GM18499 (cell line): ENCODE measurements at regions not wholly inside any gene's neighbourhood (a gene's known extent, or its start where the extent isn't known, plus 50 kb on each side); places are given as distances from the start of the nearest gene placed in this dataset.
"Not testable (repeated sequence)": the region's sequence is repeated elsewhere in the genome, so short reads cannot be mapped to it uniquely, and the experiment has no call there.

Experiments used
- ATAC-seq: cut with Tn5 transposase; IDR thresholded peaks from one replicate; pipeline ENCODE4 v1.9.1; 2021; ENCODE audit warnings: moderate number of reproducible peaks; ENCODE audit not compliant: insufficient read depth, unreplicated experiment

DNA sequence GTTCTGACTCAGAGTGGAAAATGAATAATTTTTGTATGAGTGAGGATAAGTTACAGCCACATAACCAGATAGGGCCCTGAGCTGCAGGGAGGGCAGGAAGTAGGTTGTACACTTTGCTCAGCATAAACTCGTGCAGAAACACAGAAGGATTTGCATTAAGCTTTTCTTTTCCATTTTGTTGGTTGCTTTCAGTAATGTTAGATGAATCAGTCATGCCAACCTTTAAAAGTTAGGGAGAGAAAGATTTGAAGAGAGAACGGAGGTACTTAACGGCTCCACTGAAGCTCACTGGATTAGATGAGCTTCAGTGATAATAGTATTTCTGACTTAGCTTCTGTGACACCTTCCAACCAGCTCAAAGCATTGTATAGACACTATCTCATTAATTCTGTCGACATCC, 348.1 kb downstream of the GATA3 start:
- no peak for ATAC-seq

DNA sequence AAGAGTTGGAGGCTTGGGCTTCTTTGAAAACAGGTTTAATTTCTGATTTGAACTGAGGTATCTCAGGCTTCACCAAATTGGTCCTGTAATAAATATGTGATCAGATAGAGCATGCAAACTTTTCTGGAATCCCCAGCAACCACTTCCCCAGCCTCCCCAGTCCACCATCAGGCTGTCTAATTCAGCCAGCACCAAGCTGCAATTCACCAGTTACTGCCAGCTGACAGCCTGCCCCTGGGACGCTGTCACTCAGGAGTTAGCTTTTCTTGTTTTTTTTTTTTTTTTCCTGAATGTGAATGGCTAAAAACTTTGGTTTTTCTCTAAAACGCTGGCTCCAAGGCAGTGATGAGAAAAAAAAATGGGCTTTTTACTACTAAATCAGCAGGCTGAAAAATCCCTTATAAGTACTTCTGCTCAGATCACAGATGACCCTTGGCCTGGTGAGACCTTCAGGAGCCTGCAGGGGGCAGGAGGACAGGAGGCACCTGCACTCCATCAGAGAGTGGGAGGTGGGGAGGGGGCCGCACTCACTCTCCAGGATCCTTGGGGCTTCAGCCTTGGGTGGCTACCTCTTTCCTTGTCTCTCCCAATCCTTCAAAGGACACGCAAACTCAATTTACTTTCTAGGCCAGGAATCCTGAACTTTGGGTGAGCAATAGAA, 349.4 kb downstream of the GATA3 start:
- ATAC-seq = no peak

DNA sequence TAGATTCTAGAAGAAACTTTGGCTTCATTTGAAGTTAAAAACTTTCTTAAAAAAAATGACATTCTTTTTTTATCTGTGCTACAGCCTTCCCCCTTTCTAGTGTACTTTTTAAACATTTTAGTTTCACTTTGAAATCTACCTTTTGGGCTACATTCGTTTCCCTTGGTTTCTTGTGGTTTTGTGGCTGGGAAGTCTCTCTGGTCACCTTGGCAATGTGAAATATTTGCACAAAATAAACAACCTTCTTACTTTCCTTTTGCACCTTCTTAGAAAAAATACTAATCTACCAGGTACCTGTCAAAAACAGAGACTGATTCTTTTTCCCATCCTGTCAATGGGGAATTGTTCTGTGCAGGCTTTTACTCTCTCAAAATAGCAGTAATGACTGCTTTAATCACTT, 350.2 kb downstream of the GATA3 start:
- peak; percentile 75 for ATAC-seq

DNA sequence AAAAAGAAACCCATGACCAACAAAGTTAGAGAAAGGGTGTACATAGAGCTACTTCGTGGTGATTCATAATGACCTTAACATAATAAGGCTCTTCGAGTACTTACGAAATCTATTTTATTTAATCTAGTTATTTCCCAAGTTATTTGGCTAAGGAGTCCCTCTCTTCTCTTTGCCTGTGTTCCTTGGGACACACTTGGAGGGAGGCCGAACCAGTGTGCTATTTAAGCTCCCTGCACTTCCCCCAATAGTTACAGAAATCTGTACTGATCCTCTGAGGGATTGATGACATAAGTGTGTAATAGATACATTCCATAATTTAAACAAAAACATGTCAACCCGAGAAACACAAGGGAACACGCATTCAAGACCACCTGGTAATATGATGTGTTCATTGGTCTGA, 351.1 kb downstream of the GATA3 start:
- no peak for ATAC-seq

DNA sequence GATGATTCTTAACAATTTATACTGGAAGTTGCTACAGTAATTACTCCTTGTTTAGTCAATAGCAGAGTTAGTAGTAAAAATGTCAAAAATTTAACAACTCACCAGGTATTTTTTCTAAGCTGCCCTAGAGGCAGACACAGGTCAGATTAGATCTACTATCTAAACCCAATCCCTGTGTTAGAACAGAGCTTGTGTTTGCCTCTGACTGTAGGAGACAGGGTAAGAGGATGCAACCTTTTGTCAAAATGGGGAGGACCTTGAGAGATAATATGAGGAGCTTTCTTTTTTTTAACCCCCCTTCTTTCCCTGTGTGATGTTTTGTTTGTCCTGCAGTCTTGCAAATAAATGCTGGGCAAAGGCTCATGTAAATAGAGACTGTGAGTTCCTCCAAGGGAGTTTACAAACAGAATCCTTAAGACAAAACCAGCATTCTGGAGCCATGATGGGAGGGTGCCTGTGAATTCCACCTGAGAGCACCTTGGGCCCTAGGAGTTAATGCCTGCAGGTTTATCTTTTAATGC, 353.1 kb downstream of the GATA3 start:
- no peak for ATAC-seq

DNA sequence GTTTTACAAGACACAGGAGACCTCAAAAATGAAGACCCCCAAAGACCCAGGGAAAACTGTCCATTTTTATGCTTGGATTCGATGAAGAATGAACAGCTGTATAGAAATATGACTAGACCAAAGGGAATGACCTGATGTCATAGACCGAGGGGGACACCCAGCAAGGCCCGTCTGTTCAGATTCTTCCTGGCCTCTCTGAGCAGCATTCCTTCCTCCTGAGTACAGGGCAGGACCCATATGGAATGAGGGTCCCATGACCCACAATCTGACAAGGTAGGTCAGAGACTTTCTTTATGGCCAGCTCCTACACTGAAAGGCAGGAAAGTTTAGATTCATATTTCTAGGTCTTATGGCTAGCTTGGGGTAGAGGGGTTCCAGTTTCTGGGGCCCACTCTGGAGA, 356.0 kb downstream of the GATA3 start:
- no peak for ATAC-seq

DNA sequence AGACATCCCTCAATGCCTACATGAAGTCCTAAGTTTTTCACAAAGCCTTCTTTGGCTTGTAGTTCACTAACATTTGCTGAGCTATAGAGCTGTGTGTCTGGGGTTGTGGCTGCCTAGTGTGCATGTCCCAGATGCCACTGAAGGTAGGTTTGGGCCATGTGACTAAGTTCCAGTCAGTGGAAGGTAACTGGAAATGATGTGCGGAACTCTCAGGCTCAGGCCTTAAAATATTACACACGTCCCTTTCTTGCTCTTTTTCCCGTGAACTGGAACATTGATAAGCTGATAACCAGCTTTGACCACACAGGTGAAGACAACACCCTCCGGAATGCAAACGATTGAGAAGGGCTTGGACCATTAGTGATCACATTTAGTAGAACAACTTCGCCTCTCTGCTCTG, 358.1 kb downstream of the GATA3 start:
- ATAC-seq = no peak

DNA sequence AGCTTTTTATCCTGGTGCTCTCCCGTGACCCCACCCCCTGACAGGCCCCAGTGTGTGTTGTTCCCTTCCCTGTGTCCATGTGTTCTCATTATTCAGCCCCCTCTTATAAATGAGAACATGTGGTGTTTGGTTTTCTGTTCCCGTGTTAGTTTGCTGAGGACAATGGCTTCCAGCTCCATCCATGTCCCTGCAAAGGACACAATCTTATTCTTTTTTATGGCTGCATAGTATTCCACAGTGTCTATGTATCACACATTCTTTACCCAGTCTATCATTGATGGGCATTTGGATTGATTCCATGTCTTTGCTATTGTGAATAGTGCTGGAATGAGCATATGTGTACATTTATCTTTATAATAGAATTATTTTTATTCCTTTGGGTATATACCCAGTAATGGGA, 360.5 kb downstream of the GATA3 start:
- not testable (repeated sequence) for ATAC-seq

DNA sequence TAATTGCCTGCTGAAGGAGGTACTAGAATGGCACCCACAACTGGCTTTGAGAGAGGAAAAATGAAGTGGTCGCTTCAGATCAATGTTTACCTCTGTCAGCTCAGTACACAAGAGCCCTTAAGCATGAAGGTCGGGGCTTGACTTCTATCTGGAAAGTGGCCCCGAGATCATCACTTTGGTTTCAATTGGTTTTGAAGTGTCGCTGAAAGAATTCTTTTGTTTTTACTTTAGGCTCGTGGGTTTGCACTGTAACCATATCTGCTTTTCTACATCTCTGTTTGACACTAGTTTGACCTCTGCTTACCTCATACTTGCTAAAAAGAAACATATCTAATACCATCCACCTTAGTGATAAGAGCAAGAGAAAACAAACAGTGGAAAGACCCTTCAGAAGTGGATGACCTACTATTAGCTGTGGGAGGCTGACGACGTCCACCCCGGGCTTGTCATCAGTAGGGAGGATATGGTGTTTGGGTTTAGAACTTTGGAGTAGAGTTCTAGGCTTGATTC, 361.8 kb downstream of the GATA3 start:
- peak; percentile 66 for ATAC-seq

DNA sequence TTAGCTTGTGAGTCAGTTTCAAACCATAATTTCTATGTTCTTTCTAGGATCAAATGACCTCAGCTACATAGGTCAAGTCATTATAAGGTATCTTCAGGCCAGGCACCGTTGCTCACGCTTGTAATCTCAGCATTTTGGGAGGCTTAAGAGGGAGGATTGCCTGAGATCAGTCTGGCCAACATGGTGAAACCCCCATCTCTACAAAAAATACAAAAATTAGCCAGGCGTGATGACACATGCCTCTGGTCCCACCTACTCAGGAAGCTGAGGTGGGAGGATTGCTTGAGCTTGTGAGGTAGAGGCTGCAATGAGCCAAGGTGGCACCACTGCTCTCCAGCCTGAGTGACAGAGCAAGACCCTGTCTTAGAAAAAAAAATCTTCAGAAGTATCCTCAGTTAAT, 362.3 kb downstream of the GATA3 start:
- ATAC-seq = peak; percentile 13

DNA sequence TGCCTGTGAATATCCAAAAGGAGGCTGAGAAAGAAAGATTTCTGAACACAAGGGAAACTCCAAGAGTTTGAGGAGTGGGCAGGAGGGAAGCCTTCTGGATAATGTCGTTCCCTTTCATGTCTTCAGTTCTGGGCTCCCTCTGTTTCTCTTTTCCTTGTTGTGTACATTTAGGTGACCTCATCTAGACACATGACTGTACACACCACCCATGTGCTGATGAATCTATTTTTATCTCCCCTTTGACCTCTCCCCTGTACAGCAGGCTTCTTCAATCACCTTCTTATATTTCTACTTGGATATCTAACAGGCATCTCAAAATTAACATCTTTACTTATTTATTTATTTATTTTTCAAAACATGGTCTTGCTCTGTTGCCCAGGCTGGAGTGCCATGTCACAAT, 363.1 kb downstream of the GATA3 start:
- ATAC-seq = no peak

DNA sequence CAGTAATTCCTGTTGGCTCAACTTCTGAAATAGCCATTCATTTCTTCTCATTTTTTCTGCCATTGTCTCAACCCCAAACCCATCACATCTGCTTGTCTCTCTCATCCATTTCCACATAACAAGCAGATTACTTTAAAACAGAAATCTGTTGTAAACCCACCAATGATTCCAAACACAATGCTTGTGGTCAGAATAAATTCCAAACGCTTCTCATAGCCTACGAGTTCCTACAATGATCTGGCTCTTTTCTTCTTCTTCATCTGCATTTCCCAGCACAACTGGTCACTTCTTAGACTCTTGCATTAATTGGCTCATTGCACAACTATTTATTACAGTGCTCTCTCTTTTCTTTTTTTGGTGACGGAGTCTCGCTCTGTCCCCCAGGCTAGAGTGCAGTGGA, 364.1 kb downstream of the GATA3 start:
- no peak for ATAC-seq

DNA sequence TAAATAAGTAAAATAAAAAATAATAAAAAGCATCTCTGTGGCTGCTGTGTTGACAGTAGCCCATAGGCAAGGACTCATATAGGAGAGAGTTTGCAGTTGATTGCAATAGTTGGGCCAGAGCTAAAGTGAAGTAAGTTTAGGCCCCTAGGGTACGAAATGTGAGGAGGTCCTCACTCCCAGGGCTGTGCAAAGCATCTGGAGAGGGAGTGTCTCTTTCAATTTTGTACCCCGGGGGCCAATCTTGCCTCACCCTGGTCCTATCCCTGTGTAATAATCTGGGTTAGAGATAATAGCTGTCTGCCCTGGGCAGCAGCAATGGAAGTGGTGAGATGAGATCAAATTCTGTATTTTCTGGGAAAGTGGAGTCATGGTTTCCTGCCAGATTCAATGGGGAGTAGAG, 365.7 kb downstream of the GATA3 start:
- ATAC-seq = no peak

DNA sequence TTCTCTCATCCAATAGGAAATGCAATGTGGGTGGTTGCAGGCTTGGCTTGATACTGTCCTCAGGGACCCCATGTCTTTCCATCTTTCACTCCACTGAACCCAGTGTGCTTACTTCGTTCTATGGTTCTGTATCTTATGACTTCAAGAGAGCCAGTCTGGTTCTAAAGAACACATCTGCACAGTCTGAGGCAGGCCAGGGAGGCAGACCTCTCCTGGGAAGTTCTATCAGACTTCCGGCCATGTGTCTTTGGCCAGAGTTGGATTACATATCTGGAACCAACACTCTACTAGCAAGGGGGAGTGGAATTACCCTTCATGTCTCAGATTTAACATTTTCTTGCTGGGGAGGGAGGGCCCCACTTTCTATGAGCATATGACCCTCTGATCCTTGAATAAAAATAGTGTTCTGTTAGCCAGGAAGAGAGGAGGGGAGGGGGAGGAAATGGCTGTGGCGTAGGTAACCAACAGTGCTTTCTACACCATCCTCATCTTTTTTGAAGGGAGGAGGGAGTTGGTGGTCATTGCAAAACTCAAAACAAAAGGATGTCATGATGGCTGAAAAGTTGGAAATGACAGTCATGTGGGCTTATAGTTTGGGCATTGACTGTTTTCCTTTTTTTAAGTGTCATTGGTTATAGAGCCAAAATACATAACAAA, 370.2 kb downstream of the GATA3 start:
- ATAC-seq = no peak

DNA sequence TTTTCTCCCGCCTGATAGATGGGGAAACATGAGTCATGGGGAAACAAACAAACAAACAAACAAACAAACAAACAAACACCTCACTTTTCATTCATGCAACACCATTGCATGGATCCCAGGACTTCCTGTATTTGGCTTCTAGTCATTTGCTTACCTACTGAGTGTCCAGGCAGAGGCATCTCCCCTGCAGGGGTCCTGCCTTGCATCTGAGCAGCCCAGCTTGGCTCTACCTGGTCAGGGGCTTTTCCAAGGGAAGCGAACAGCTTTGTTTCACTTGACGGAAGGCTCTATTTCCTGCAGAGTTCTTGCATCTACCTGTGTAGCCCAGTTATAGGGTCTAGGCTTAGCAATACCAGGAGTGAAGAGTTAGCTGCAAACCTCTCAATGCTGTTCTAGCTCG, 374.2 kb downstream of the GATA3 start:
- no peak for ATAC-seq

DNA sequence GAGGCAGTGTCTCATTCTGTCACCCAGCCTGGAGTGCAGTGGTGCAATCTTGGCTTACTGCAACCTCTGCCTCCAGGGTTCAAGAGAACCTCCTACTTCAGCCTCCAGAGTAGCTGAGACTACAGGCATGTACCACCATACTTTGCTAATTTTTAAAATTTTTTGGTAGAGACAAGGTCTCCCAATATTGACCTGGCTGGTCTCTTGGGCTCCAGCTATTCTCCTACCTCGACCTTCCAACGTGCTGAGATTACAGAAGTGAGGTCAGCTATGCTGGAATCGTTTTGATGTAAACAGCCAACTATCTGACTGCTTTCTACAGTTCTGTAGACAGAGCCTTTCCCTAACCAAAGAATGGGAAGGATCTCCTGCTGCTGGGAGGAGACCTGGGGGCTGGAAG, 375.8 kb downstream of the GATA3 start:
- ATAC-seq = no peak

DNA sequence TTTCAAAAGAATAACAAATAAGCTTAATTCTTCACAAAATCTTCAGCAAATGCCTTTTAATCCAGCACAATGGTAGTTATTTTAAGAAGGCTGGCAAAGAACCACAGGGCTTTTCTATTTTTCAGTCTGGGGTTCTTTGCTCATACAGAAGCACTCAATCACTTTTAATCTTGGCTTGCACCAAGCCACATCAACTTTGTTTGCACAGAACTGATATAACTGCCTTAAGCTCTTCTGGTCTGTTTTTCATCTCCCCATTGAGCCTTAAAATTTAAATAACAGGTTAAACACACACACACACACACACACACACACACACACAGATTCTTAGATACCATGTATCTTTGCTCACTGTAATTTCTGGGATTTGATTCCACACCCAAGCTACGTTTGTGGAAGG, 377.0 kb downstream of the GATA3 start:
- no peak for ATAC-seq

DNA sequence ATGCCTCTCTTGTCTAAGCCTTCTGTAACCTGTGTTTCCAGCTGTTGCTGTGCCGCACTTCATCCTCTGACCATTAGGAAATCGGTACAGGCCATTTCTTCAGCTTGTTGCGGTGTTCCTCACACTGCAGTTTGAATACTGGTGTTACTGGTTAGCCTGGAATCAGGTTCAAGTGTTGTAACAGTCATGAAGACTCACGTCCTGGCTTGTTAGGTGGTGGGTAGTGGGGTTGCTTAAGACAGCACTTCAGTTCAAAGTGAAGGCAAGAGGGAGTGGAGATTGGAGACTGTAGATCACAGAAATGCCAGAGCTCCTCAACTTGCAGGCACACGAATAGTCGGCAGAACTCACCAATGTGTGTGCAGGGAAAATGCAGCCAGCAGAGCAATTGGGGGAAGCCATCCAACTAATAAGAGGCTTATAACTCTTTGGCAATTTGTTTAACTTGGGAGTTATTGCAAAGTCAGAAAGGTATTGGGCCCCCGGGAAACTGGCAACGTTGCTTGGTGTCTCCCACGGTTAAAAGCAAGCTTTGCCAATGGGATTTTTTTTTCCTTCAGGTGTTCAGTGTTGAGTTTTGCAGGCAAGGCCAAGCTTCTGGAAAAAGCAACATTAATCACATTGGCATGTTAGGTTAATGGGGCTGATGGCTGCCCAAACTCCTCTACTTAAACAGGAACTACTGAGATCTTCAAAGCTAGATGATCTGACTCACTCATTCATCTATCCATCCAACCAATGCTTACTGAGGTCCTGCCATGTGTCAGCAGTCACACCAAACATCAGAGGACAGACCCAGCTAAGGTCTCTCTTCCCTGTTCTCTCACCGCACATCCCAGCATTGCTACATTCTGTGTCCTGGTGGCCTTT, 380.9 kb downstream of the GATA3 start:
- no peak for ATAC-seq

DNA sequence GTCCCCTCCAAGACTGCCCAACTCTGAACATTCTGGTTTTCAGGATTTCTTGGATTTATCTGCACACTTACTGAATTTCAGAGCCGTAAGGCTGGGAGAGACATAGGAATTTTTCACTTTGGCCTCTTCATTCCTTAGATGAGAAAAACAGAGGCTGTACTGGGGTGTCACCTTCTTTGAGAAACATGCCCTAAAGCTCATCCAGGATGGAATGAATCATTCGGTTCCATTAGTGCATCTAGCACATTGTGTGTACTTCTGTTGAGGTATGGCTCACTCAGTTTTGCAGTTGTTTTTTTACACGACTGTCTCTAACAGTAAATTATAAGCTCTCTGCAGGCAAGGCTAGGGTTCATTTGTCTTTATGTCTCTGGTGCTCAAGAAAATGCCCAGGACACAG, 383.4 kb downstream of the GATA3 start:
- ATAC-seq = no peak

DNA sequence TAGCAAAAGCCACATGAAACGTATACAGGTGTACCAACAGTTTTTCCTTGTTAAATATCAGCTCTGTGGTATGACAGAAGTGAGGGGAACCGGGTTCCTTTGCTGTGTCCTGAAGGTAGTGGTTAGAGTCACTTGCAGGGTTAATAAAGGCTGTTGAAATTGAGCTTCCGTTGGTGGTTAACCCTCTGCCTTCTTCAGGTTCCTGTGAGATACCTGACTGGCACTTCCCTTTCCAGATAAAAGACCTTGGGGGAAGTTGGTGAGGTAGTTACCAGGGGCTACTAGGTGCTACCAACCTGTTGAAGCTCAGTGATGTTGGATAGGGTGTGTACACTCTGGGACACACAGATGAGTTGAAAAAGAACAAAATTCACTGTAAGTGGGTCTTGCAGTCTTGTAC, 384.1 kb downstream of the GATA3 start:
- no peak for ATAC-seq

DNA sequence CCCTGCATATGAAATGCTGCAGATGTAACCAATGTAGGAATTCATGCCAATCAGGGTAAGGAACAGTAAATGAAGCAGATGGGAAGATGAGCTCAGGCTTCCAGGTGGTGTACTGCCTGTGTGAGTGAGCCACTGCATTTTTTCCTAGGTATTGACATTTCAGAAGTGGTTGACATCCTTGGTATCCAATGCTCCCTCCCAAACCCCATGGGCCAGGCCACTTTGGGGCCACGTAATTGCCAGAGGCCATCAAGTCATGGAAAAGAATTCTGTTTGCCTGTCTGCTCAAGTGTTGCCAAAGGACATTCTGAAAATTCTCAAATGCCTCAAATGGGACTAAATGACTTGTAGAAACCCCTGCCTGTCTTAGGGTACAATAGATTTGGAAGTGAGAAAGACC, 384.6 kb downstream of the GATA3 start:
- ATAC-seq = no peak
